ENCODE measurements at regions not wholly inside any gene's neighbourhood (a gene's known extent, or its start where the extent isn't known, plus 50 kb on each side); places are given as distances from the start of the nearest gene placed in this dataset.

- CTCF ChIA-PET, result interaction anchor here in 1 of 2 donors (0.6 kb wide), 1 partner anchor 1675 kb away, joined by 4 read pairs; no protein-coding TSS in a partner anchor
- Mint-ChIP-seq H3K36me3 (peaks cover 10% of the 10 kb centered on the region), H3K9me3 (no peaks in the 10 kb centered on the region), H3K27ac (no peak overlapping the region), H3K4me3 (no peak overlapping the region), H3K4me1 (no peaks in the 10 kb centered on the region), H3K27me3 (peaks cover 0 to 4% of the 10 kb centered on the region in 2 donors)
- no peak overlapping the region for H3K27ac ChIP-seq (ENCODE audit: low read length)
- no peaks in the 10 kb centered on the region for H3K36me3 ChIP-seq (ENCODE audit: control insufficient read depth in 2 of 2, extremely low read depth in 1 of 2, insufficient read depth in 1 of 2, low read length in 1 of 2)
- ATAC-seq (replicated peaks in 1 of 4) (no peak), DNase-seq (no peak)
- H3K27me3 ChIP-seq (replicated peaks in 1 of 2; ENCODE audit: control insufficient read depth in 2 of 2, extremely low read depth in 1 of 2, insufficient read depth in 2 of 2, low read length in 1 of 2), result peaks cover 0 to 2% of the 10 kb centered on the region in 2 experiments
- POLR2A ChIA-PET, result no interaction called here
- H3K4me1 ChIP-seq (ENCODE audit: control insufficient read depth in 1 of 2, extremely low read depth in 1 of 2, insufficient read depth in 2 of 2, low read length in 2 of 2), result no peaks in the 10 kb centered on the region
- H3K9me3 ChIP-seq, result no peaks in the 10 kb centered on the region
- no peak overlapping the region for H3K4me3 ChIP-seq (ENCODE audit: control insufficient read depth in 1 of 2, extremely low read depth in 1 of 2, low read length in 1 of 2)
Observed at GRCh38 chr2:217444932-217445331, 557.9 kb downstream of the TNS1 start.

GRCh38 chr2:217444509-217444908, 558.3 kb downstream of the TNS1 start:
- Mint-ChIP-seq H3K4me1 (no peaks in the 10 kb centered on the region), H3K27me3 (peaks cover 0 to 4% of the 10 kb centered on the region in 2 donors), H3K27ac (no peak overlapping the region), H3K4me3 (no peak overlapping the region), H3K36me3 (peaks cover 10% of the 10 kb centered on the region), H3K9me3 (no peaks in the 10 kb centered on the region)
- no peak for ATAC-seq (replicated peaks in 1 of 4)
- ChIA-PET POLR2A (no interaction called here), CTCF (no interaction called here)
- no peaks in the 10 kb centered on the region for H3K9me3 ChIP-seq
- no peak overlapping the region for H3K4me3 ChIP-seq (ENCODE audit: control insufficient read depth in 1 of 2, extremely low read depth in 1 of 2, low read length in 1 of 2)
- no peak for DNase-seq
- H3K27me3 ChIP-seq (replicated peaks in 1 of 2; ENCODE audit: control insufficient read depth in 2 of 2, extremely low read depth in 1 of 2, insufficient read depth in 2 of 2, low read length in 1 of 2), result peaks cover 0 to 2% of the 10 kb centered on the region in 2 experiments
- H3K4me1 ChIP-seq (ENCODE audit: control insufficient read depth in 1 of 2, extremely low read depth in 1 of 2, insufficient read depth in 2 of 2, low read length in 2 of 2), result no peaks in the 10 kb centered on the region
- H3K36me3 ChIP-seq (ENCODE audit: control insufficient read depth in 2 of 2, extremely low read depth in 1 of 2, insufficient read depth in 1 of 2, low read length in 1 of 2), result no peaks in the 10 kb centered on the region
- H3K27ac ChIP-seq (ENCODE audit: low read length), result no peak overlapping the region

GRCh38 chr2:217443601-217444000, 559.2 kb downstream of the TNS1 start:
- no peak overlapping the region for H3K27ac ChIP-seq (ENCODE audit: low read length)
- ChIA-PET POLR2A (no interaction called here), CTCF (interaction anchor here (0.6 kb wide), 2 partner anchors 147 to 177 kb away, joined by 3 read pairs; no protein-coding TSS in a partner anchor)
- no peak overlapping the region for H3K27ac Mint-ChIP-seq
- no peak overlapping the region for H3K4me3 Mint-ChIP-seq
- no peaks in the 10 kb centered on the region for H3K4me1 ChIP-seq (ENCODE audit: control insufficient read depth in 1 of 2, extremely low read depth in 1 of 2, insufficient read depth in 2 of 2, low read length in 2 of 2)
- peaks cover 0 to 4% of the 10 kb centered on the region in 2 donors for H3K27me3 Mint-ChIP-seq
- H3K4me1 Mint-ChIP-seq, result no peaks in the 10 kb centered on the region
- H3K36me3 Mint-ChIP-seq, result peaks cover 10% of the 10 kb centered on the region
- DNase-seq (no peak), ATAC-seq (replicated peaks in 1 of 4) (no peak)
- WGBS (ENCODE audit: insufficient coverage), result no CpG with 5 or more reads among the region's 1 CpG
- H3K9me3 Mint-ChIP-seq, result no peaks in the 10 kb centered on the region
- H3K27me3 ChIP-seq (replicated peaks in 1 of 2; ENCODE audit: control insufficient read depth in 2 of 2, extremely low read depth in 1 of 2, insufficient read depth in 2 of 2, low read length in 1 of 2), result peaks cover 0 to 2% of the 10 kb centered on the region in 2 experiments
- no peak overlapping the region for H3K4me3 ChIP-seq (ENCODE audit: control insufficient read depth in 1 of 2, extremely low read depth in 1 of 2, low read length in 1 of 2)
- H3K9me3 ChIP-seq, result no peaks in the 10 kb centered on the region
- H3K36me3 ChIP-seq (ENCODE audit: control insufficient read depth in 2 of 2, extremely low read depth in 1 of 2, insufficient read depth in 1 of 2, low read length in 1 of 2), result no peaks in the 10 kb centered on the region

- ATAC-seq (replicated peaks in 1 of 4) (no peak), DNase-seq (no peak)
- Histone ChIP-seq H3K27ac (ENCODE audit: low read length) (no peak overlapping the region), H3K27me3 (replicated peaks in 1 of 2; ENCODE audit: control insufficient read depth in 2 of 2, extremely low read depth in 1 of 2, insufficient read depth in 2 of 2, low read length in 1 of 2) (no peaks in the 10 kb centered on the region), H3K9me3 (no peaks in the 10 kb centered on the region), H3K36me3 (ENCODE audit: control insufficient read depth in 2 of 2, extremely low read depth in 1 of 2, insufficient read depth in 1 of 2, low read length in 1 of 2) (no peaks in the 10 kb centered on the region), H3K4me1 (ENCODE audit: control insufficient read depth in 1 of 2, extremely low read depth in 1 of 2, insufficient read depth in 2 of 2, low read length in 2 of 2) (peaks cover under 1 to 9% of the 10 kb centered on the region in 2 experiments), H3K4me3 (ENCODE audit: control insufficient read depth in 1 of 2, extremely low read depth in 1 of 2, low read length in 1 of 2) (no peak overlapping the region)
- Mint-ChIP-seq H3K4me3 (no peak overlapping the region), H3K9me3 (no peaks in the 10 kb centered on the region), H3K27ac (no peak overlapping the region), H3K27me3 (no peaks in the 10 kb centered on the region), H3K36me3 (no peaks in the 10 kb centered on the region), H3K4me1 (peaks cover 0 to 6% (median 6%) of the 10 kb centered on the region in 3 donors)
- ChIA-PET CTCF (no interaction called here), POLR2A (no interaction called here)
- WGBS (ENCODE audit: insufficient coverage), result 0% methylated on average over 1 of the region's 1 CpG
Observed at GRCh38 chr2:217440000-217440399, 562.8 kb downstream of the TNS1 start.

GRCh38 chr2:217438821-217439220, 564.0 kb downstream of the TNS1 start:
- ChIA-PET POLR2A (interaction anchor here in 1 of 2 donors (0.6 kb wide), 1 partner anchor 74 kb away, joined by 5 read pairs; no protein-coding TSS in a partner anchor), CTCF (no interaction called here)
- Histone ChIP-seq H3K9me3 (no peaks in the 10 kb centered on the region), H3K4me3 (ENCODE audit: control insufficient read depth in 1 of 2, extremely low read depth in 1 of 2, low read length in 1 of 2) (no peak overlapping the region), H3K4me1 (ENCODE audit: control insufficient read depth in 1 of 2, extremely low read depth in 1 of 2, insufficient read depth in 2 of 2, low read length in 2 of 2) (peaks cover 9 to 19% of the 10 kb centered on the region in 2 experiments), H3K36me3 (ENCODE audit: control insufficient read depth in 2 of 2, extremely low read depth in 1 of 2, insufficient read depth in 1 of 2, low read length in 1 of 2) (no peaks in the 10 kb centered on the region), H3K27me3 (replicated peaks in 1 of 2; ENCODE audit: control insufficient read depth in 2 of 2, extremely low read depth in 1 of 2, insufficient read depth in 2 of 2, low read length in 1 of 2) (no peaks in the 10 kb centered on the region), H3K27ac (ENCODE audit: low read length) (no peak overlapping the region)
- no CpG with 5 or more reads among the region's 1 CpG for WGBS (ENCODE audit: insufficient coverage)
- Mint-ChIP-seq H3K27me3 (no peaks in the 10 kb centered on the region), H3K27ac (no peak overlapping the region), H3K36me3 (no peaks in the 10 kb centered on the region), H3K4me3 (no peak overlapping the region), H3K4me1 (peaks cover 8 to 14% (median 8%) of the 10 kb centered on the region in 3 donors), H3K9me3 (no peaks in the 10 kb centered on the region)
- DNase-seq (no peak), ATAC-seq (replicated peaks in 1 of 4) (no peak)

GRCh38 chr2:217438136-217438535, 564.7 kb downstream of the TNS1 start:
- POLR2A ChIA-PET, result no interaction called here
- H3K4me3 Mint-ChIP-seq, result no peak overlapping the region
- H3K4me3 ChIP-seq (ENCODE audit: control insufficient read depth in 1 of 2, extremely low read depth in 1 of 2, low read length in 1 of 2), result no peak overlapping the region
- no peak overlapping the region for H3K27ac ChIP-seq (ENCODE audit: low read length)
- H3K4me1 Mint-ChIP-seq, result peaks cover 13 to 20% (median 13%) of the 10 kb centered on the region in 3 donors
- DNase-seq, result no peak
- no peaks in the 10 kb centered on the region for H3K36me3 Mint-ChIP-seq
- H3K27ac Mint-ChIP-seq, result no peak overlapping the region
- no CpG with 5 or more reads among the region's 5 CpGs for WGBS (ENCODE audit: insufficient coverage)
- CTCF ChIA-PET, result no interaction called here
- H3K36me3 ChIP-seq (ENCODE audit: control insufficient read depth in 2 of 2, extremely low read depth in 1 of 2, insufficient read depth in 1 of 2, low read length in 1 of 2), result no peaks in the 10 kb centered on the region
- H3K9me3 Mint-ChIP-seq, result no peaks in the 10 kb centered on the region
- peaks cover 0 to 4% of the 10 kb centered on the region in 2 donors for H3K27me3 Mint-ChIP-seq
- no peaks in the 10 kb centered on the region for H3K9me3 ChIP-seq
- ATAC-seq (replicated peaks in 1 of 4), result no peak
- no peaks in the 10 kb centered on the region for H3K27me3 ChIP-seq (replicated peaks in 1 of 2; ENCODE audit: control insufficient read depth in 2 of 2, extremely low read depth in 1 of 2, insufficient read depth in 2 of 2, low read length in 1 of 2)
- peaks cover 9 to 21% of the 10 kb centered on the region in 2 experiments for H3K4me1 ChIP-seq (ENCODE audit: control insufficient read depth in 1 of 2, extremely low read depth in 1 of 2, insufficient read depth in 2 of 2, low read length in 2 of 2)

- POLR2A ChIA-PET, result no interaction called here
Observed at GRCh38 chr2:217437290-217437870, 565.4 kb downstream of the TNS1 start.

More at GRCh38 chr2:217437290-217437870, 565.4 kb downstream of the TNS1 start:
- Histone ChIP-seq H3K27ac (ENCODE audit: low read length) (no peak overlapping the region), H3K4me3 (ENCODE audit: control insufficient read depth in 1 of 2, extremely low read depth in 1 of 2, low read length in 1 of 2) (no peak overlapping the region), H3K4me1 (ENCODE audit: control insufficient read depth in 1 of 2, extremely low read depth in 1 of 2, insufficient read depth in 2 of 2, low read length in 2 of 2) (peaks cover 9 to 21% of the 10 kb centered on the region in 2 experiments), H3K9me3 (no peaks in the 10 kb centered on the region), H3K27me3 (replicated peaks in 1 of 2; ENCODE audit: control insufficient read depth in 2 of 2, extremely low read depth in 1 of 2, insufficient read depth in 2 of 2, low read length in 1 of 2) (no peaks in the 10 kb centered on the region), H3K36me3 (ENCODE audit: control insufficient read depth in 2 of 2, extremely low read depth in 1 of 2, insufficient read depth in 1 of 2, low read length in 1 of 2) (no peaks in the 10 kb centered on the region)
- ATAC-seq (replicated peaks in 1 of 4), result no peak
- peaks cover 13 to 20% (median 13%) of the 10 kb centered on the region in 3 donors for H3K4me1 Mint-ChIP-seq
- 85% methylated on average over 4 of the region's 6 CpGs for WGBS (ENCODE audit: insufficient coverage)
- no peak overlapping the region for H3K27ac Mint-ChIP-seq
- DNase-seq, result no peak
- CTCF ChIA-PET, result no interaction called here
- H3K36me3 Mint-ChIP-seq, result no peaks in the 10 kb centered on the region
- peaks cover 0 to 4% of the 10 kb centered on the region in 2 donors for H3K27me3 Mint-ChIP-seq
- no peaks in the 10 kb centered on the region for H3K9me3 Mint-ChIP-seq
- H3K4me3 Mint-ChIP-seq, result no peak overlapping the region
